ENCODE measurements at regions not wholly inside any gene's neighbourhood (a gene's known extent, or its start where the extent isn't known, plus 50 kb on each side); places are given as distances from the start of the nearest gene placed in this dataset.

DNA sequence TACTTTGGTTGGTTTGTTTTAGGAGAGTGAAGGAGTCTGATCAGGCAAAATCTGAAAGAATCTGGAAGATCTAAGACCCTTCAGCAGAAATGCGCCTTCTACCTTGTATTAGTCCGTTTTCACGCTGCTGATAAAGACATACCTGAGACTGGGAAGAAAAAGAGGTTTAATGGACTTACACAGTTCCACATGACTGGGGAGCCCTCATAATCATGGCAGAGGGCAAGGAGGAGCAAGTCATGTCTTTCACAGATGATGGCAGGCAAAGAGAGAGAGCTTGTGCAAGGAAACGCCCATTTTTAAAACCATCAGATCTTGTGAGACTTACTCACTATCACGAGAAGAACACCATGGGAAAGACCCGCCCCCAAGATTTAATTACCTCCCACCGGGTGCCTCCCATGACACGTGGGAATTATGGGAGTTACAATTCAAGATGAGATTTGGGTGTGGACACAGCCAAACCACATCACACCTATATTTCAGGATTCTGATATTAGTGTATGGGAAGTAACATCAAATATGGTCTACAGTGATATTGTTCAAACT, 99.3 kb downstream of the GLUL start:
- TF ChIP-seq, protein P1, sequence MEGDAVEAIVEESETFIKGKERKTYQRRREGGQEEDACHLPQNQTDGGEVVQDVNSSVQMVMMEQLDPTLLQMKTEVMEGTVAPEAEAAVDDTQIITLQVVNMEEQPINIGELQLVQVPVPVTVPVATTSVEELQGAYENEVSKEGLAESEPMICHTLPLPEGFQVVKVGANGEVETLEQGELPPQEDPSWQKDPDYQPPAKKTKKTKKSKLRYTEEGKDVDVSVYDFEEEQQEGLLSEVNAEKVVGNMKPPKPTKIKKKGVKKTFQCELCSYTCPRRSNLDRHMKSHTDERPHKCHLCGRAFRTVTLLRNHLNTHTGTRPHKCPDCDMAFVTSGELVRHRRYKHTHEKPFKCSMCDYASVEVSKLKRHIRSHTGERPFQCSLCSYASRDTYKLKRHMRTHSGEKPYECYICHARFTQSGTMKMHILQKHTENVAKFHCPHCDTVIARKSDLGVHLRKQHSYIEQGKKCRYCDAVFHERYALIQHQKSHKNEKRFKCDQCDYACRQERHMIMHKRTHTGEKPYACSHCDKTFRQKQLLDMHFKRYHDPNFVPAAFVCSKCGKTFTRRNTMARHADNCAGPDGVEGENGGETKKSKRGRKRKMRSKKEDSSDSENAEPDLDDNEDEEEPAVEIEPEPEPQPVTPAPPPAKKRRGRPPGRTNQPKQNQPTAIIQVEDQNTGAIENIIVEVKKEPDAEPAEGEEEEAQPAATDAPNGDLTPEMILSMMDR (IDR thresholded peaks at IDR 0.05), result no peak
- TF ChIP-seq POLR2AphosphoS5 (IDR thresholded peaks at IDR 0.05) (no peak), POLR2A (IDR thresholded peaks at IDR 0.05) (no peak)
